ENCODE measurements at regions not wholly inside any gene's neighbourhood (a gene's known extent, or its start where the extent isn't known, plus 50 kb on each side); places are given as distances from the start of the nearest gene placed in this dataset.

- TF ChIP-seq CTCF (IDR thresholded peaks at IDR 0.05): no peak
- no peak for TF ChIP-seq EP300 (IDR thresholded peaks at IDR 0.05)
- no peak for TF ChIP-seq POLR2A (IDR thresholded peaks at IDR 0.05)
Observed at GRCh38 chr11:41799754-41800153, 340.3 kb upstream of the LRRC4C start.
